GM06990 (cell line): ENCODE measurements at regions not wholly inside any gene's neighbourhood (a gene's known extent, or its start where the extent isn't known, plus 50 kb on each side); places are given as distances from the start of the nearest gene placed in this dataset.

Experiments
- DNase-seq: peaks from one replicate; pipeline ENCODE4 v3.0.0-alpha.2; 2011; ENCODE audit not compliant: insufficient read length; ENCODE audit errors: extremely low read depth
- H3K27me3 ChIP-seq: replicated peaks from 2 replicates; pipeline ENCODE4 v1.6.0; 2011; ENCODE audit warnings: low read length; ENCODE audit not compliant: control insufficient read depth, insufficient read depth
- H3K36me3 ChIP-seq: 2 replicates; pipeline ENCODE4 v1.5.1; 2011; ENCODE audit warnings: low read length; ENCODE audit not compliant: control insufficient read depth, insufficient read depth
- H3K4me3 ChIP-seq: replicated peaks from 2 replicates; pipeline ENCODE4 v1.5.1; 2011; ENCODE audit warnings: low read depth, mild to moderate bottlenecking, control low read depth, low read length
- TF ChIP-seq, protein P1 (sequence below): IDR thresholded peaks from 2 replicates; pipeline ENCODE4 v1.5.1; 2011; ENCODE audit warnings: low read length, control low read depth, mild to moderate bottlenecking, inconsistent platforms; ENCODE audit not compliant: insufficient read depth, poor library complexity, severe bottlenecking

DNA sequence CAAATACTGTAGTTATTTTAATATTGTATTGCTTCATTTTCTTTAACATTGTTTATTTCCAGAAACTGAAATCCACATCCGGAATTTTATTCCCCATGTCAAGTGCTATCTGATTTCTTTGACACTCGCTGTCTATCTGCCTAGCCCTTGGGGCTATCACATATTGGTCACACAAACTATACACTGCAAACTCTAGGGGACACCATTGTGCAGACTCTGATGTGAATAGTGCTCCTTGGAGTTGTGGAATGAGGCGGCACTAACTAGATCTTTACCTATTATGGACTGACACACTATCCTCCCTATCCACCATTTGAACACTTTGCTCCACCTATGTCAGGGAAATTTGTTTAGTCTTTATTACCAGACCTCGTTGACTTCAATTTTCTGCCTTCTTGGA is 534.5 kb downstream of the GLUD2 start:
- TF ChIP-seq, protein P1, sequence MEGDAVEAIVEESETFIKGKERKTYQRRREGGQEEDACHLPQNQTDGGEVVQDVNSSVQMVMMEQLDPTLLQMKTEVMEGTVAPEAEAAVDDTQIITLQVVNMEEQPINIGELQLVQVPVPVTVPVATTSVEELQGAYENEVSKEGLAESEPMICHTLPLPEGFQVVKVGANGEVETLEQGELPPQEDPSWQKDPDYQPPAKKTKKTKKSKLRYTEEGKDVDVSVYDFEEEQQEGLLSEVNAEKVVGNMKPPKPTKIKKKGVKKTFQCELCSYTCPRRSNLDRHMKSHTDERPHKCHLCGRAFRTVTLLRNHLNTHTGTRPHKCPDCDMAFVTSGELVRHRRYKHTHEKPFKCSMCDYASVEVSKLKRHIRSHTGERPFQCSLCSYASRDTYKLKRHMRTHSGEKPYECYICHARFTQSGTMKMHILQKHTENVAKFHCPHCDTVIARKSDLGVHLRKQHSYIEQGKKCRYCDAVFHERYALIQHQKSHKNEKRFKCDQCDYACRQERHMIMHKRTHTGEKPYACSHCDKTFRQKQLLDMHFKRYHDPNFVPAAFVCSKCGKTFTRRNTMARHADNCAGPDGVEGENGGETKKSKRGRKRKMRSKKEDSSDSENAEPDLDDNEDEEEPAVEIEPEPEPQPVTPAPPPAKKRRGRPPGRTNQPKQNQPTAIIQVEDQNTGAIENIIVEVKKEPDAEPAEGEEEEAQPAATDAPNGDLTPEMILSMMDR, result no peak
- H3K4me3 ChIP-seq, result no peak overlapping the region
- DNase-seq, result no peak
- H3K27me3 ChIP-seq, result no peaks in the 10 kb centered on the region
- H3K36me3 ChIP-seq, result no peaks in the 10 kb centered on the region

DNA sequence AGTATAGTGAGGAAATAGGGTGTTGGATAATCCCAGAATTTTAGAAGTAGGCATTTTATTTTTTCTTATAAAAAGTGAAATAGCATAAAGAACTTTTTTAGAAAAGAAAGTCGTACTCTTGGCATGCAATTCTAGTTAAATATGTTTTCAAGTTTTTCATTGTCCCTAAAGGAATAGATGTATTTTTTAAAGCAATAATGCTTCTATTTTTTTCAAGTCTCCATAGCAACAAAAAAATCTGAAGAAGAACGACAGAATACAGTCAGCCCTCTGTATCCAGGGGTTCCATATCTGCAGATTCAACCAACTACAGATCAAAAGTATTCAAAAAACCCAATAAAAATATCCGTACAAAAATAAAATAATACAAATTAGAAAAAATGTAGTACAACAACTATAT is 538.2 kb downstream of the GLUD2 start:
- Histone ChIP-seq H3K4me3 (no peak overlapping the region), H3K27me3 (no peaks in the 10 kb centered on the region), H3K36me3 (no peaks in the 10 kb centered on the region)
- no peak for DNase-seq
- TF ChIP-seq, protein P1, result no peak

DNA sequence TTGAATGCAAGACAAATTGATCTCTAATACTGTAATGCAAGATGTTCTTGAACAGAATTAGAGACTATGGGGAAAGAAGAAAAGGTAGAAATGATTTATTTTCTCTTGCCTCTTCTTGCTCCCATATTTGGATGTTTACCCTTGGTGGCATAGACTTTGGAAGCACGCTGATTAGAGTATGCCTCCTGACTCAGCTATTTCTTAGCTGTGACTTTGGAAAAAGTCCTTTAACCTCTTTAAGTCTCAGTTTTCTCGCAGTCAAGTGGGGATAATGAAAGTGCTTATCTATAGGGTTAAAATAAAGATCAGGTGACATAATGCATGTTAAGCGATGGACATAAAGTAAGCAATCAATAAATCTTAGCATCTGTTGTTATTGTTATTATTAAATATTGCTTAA is 545.5 kb downstream of the GLUD2 start:
- Histone ChIP-seq H3K36me3 (no peaks in the 10 kb centered on the region), H3K4me3 (no peak overlapping the region), H3K27me3 (no peaks in the 10 kb centered on the region)
- no peak for DNase-seq
- TF ChIP-seq, protein P1, result no peak

DNA sequence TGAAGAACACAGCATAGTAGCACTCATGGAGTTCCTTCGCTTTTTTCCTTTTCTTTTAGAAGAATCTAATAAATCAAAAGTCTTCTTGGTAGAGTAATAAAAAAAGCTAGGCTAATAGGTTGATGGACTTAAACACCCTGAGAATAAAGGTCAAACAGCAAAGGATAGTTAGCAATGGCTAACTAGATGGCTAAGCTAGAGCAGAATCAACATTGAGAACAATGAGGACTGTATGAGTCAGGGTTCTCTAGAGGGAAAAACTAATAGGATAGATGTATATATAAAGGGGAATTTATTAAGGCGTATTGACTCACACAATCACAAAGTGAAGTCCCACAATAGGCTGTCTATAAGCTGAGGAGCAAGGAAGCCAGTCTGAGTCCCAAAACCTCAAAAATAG is 550.9 kb downstream of the GLUD2 start:
- TF ChIP-seq, protein P1, result no peak
- Histone ChIP-seq H3K36me3 (no peaks in the 10 kb centered on the region), H3K27me3 (no peaks in the 10 kb centered on the region), H3K4me3 (no peak overlapping the region)
- no peak for DNase-seq

DNA sequence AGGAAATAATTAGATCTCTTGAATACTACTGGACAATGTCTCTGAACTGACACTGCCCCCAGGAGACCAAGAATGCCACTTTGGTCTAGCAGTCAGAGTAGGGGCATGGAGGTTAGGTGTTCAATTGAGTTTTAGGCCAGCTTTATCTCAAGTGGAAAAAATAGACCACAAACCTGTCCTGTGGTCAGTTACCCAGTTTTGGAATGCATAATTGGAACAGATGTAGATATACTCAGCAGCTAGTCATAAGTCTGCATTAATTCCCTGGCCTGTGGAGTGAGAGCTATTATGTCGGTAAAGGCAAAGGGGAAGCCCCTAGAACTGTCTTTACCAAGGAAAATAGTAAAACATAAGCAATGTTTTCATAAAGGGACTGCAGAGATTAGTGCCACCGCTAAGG is 587.7 kb downstream of the GLUD2 start:
- DNase-seq, result no peak
- no peaks in the 10 kb centered on the region for H3K27me3 ChIP-seq
- no peak overlapping the region for H3K4me3 ChIP-seq
- H3K36me3 ChIP-seq, result no peaks in the 10 kb centered on the region
- TF ChIP-seq, protein P1, result no peak

DNA sequence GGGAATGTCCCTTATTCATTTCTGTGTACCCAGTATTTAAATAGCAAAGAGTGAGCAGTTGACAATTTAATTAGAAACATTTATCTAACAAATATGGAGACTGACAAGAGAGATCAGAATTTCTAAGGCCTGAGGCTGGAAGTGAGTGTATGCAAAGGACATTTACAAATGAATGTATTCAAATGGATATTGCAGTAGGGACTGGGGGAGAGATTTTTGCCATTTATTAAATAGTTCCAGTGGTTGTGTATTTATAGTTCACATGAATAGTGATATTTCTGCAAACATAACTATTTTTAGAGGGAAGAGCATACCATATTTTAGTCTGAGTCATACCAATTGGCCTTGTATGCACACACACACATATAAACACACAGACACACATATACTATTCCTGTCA is 592.4 kb downstream of the GLUD2 start:
- no peaks in the 10 kb centered on the region for H3K27me3 ChIP-seq
- TF ChIP-seq, protein P1, result no peak
- H3K4me3 ChIP-seq, result no peak overlapping the region
- no peak for DNase-seq
- H3K36me3 ChIP-seq, result no peaks in the 10 kb centered on the region
